SU-DHL-6 (cell line): ENCODE measurements at regions not wholly inside any gene's neighbourhood (a gene's known extent, or its start where the extent isn't known, plus 50 kb on each side); places are given as distances from the start of the nearest gene placed in this dataset.

Source experiments
- EZH2phosphoT487 ChIP-seq: fragments of 200-600 bp; sonication (generic), shearing (Covaris generic); conservative IDR thresholded peaks from 2 replicates; pipeline ENCODE4 v1.6.1; 2018; ENCODE audit warnings: mild to moderate bottlenecking, antibody characterized with exemption, low read length, moderate library complexity, mixed read lengths
- TF ChIP-seq, protein P1 (sequence below): fragments of 200-600 bp; sonication (generic); IDR thresholded peaks from one replicate; pipeline ENCODE4 v1.5.1; 2017; ENCODE audit warnings: antibody characterized with exemption, mild to moderate bottlenecking, low read length, moderate library complexity; ENCODE audit not compliant: insufficient read depth, poor library complexity, severe bottlenecking

GRCh38 chr7:131879424-131879823 is 323.0 kb upstream of the PODXL start:
- TF ChIP-seq, protein P1, sequence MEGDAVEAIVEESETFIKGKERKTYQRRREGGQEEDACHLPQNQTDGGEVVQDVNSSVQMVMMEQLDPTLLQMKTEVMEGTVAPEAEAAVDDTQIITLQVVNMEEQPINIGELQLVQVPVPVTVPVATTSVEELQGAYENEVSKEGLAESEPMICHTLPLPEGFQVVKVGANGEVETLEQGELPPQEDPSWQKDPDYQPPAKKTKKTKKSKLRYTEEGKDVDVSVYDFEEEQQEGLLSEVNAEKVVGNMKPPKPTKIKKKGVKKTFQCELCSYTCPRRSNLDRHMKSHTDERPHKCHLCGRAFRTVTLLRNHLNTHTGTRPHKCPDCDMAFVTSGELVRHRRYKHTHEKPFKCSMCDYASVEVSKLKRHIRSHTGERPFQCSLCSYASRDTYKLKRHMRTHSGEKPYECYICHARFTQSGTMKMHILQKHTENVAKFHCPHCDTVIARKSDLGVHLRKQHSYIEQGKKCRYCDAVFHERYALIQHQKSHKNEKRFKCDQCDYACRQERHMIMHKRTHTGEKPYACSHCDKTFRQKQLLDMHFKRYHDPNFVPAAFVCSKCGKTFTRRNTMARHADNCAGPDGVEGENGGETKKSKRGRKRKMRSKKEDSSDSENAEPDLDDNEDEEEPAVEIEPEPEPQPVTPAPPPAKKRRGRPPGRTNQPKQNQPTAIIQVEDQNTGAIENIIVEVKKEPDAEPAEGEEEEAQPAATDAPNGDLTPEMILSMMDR = no peak
- no peak for TF ChIP-seq EZH2phosphoT487
